Keratinocyte (primary cell): ENCODE measurements at regions not wholly inside any gene's neighbourhood (a gene's known extent, or its start where the extent isn't known, plus 50 kb on each side); places are given as distances from the start of the nearest gene placed in this dataset.

Experiments used
- DNase-seq: peaks from one replicate; pipeline ENCODE4 v3.0.0-alpha.2; 2011; ENCODE audit warnings: low read depth, missing footprints, low spot score
- FAIRE-seq: peaks from 2 replicates; lab custom pipeline; 2011; peaks lifted over from hg19 to GRCh38; lab: Jason Lieb, UNC
- H2AFZ ChIP-seq: 2 replicates; pipeline ENCODE4 v1.6.0; 2012; ENCODE audit warnings: low read length, control low read depth, inconsistent platforms; ENCODE audit not compliant: control insufficient read depth
- H3K27ac ChIP-seq: 2 replicates; pipeline ENCODE4 v1.5.1; 2011; ENCODE audit warnings: low read length; ENCODE audit not compliant: control insufficient read depth, insufficient read depth
- H3K27me3 ChIP-seq: 3 replicates; pipeline ENCODE4 v1.6.0; 2011; ENCODE audit warnings: low read length; ENCODE audit not compliant: control insufficient read depth, insufficient read depth; ENCODE audit errors: extremely low read depth
- H3K36me3 ChIP-seq, 2 experiments: 2 replicates in 1 of 2; 3 replicates in 1 of 2; pipeline ENCODE4 v1.5.1; 2011; ENCODE audit warnings: low read length in 2 of 2, mild to moderate bottlenecking in 1 of 2; ENCODE audit not compliant: control insufficient read depth in 2 of 2, insufficient read depth in 2 of 2; ENCODE audit errors: extremely low read depth in 1 of 2
- H3K4me1 ChIP-seq: 3 replicates; pipeline ENCODE4 v1.5.1; 2011; ENCODE audit warnings: low read length; ENCODE audit not compliant: control insufficient read depth, insufficient read depth; ENCODE audit errors: extremely low read depth
- H3K4me2 ChIP-seq: 3 replicates; pipeline ENCODE4 v1.6.0; 2011; ENCODE audit warnings: low read depth, low read length; ENCODE audit not compliant: control insufficient read depth, insufficient read depth; ENCODE audit errors: extremely low read depth
- H3K4me3 ChIP-seq, 3 experiments: fragments of 200-600 bp in 1 of 3; sonication (generic) in 1 of 3; 2 replicates in 2 of 3; 3 replicates in 1 of 3; pipeline ENCODE4 v1.5.1; 2011 to 2016; ENCODE audit warnings: low read length in 3 of 3, mild to moderate bottlenecking in 3 of 3, control low read depth in 2 of 3, inconsistent platforms in 1 of 3, low read depth in 1 of 3, mixed read lengths in 1 of 3, mixed run types in 1 of 3, moderate library complexity in 1 of 3; ENCODE audit not compliant: control insufficient read depth in 2 of 3, insufficient read depth in 2 of 3; ENCODE audit errors: extremely low read depth in 1 of 3
- H3K79me2 ChIP-seq: 2 replicates; pipeline ENCODE4 v1.6.0; 2012; ENCODE audit warnings: low read length; ENCODE audit not compliant: control insufficient read depth, insufficient read depth
- H3K9ac ChIP-seq: 3 replicates; pipeline ENCODE4 v1.6.0; 2011; ENCODE audit warnings: low read length; ENCODE audit not compliant: control insufficient read depth, insufficient read depth; ENCODE audit errors: extremely low read depth
- H3K9me1 ChIP-seq: 3 replicates; pipeline ENCODE4 v1.6.0; 2011; ENCODE audit warnings: low read length; ENCODE audit not compliant: control insufficient read depth, insufficient read depth; ENCODE audit errors: extremely low read depth
- H3K9me3 ChIP-seq: 2 replicates; pipeline ENCODE4 v1.5.1; 2012; ENCODE audit warnings: low read depth, low read length; ENCODE audit not compliant: control insufficient read depth
- H4K20me1 ChIP-seq: 3 replicates; pipeline ENCODE4 v1.6.0; 2011; ENCODE audit warnings: low read length; ENCODE audit not compliant: control insufficient read depth, insufficient read depth; ENCODE audit errors: extremely low read depth
- EZH2 ChIP-seq: IDR thresholded peaks from one replicate; pipeline ENCODE4 v1.6.1; 2012; ENCODE audit warnings: inconsistent platforms, mild to moderate bottlenecking, low read length, moderate library complexity
- dilution Hi-C: fragments of 300-500 bp; cut with MboI; formaldehyde crosslinking; loops from one replicate; pipeline ENCODE4 v1.7.0; 2020; ENCODE audit warnings: low sequenced_read_pairs; ENCODE audit not compliant: extremely low pct_ligation_motif_present
- TF ChIP-seq, protein P1 (sequence below), 3 experiments: IDR thresholded peaks in 1 of 3; conservative IDR thresholded peaks in 1 of 3; optimal IDR thresholded peaks in 1 of 3; 2 replicates in 2 of 3; 3 replicates in 1 of 3; pipeline versions ENCODE3 to v1.5.1; 2011; ENCODE audit warnings: low read length in 3 of 3, mild to moderate bottlenecking in 3 of 3, moderate library complexity in 2 of 3, control low read depth in 1 of 3, inconsistent platforms in 1 of 3; ENCODE audit not compliant: insufficient read depth in 2 of 3; ENCODE audit errors: extremely low read depth in 1 of 3

DNA sequence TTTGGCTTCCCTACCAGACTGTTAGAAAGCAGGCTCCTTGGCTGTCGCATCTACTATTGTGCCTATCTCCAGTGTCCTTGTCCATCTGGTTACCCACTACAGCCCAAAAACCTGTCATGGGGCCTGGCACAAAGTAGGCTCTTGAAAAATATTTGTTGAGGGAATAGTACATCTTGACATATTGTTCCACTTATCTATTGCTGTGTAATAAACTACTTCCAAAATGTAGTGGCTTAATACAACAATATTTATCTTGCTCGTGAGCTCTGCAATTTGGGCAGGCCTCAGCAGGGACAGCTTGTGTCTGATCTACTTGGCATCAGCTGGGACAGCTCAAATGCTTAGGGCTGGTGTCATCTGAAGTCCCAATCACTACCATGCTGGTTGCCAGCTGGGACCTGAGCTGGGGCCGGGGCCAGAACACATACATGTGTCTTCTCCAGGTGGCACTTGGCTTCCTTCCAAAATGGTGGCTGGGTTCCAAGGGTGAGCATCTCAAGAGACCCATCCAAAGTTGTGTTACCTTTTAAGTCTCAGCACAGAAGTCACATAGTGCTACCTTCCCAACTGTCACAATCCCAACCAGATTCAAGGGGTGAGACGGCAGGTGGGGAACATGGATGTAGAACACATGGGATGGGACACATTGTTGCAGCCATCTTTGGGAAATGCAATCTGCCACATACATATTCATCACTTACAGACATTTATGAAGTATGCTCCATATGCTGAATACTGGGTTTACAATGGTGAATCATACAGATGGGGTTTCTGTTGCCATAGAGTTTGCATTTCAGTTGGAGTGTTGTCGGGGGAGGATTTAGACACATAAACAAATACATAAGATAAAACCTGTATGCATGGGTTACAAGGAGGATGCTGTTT, 134.2 kb downstream of the FOXI3 start:
- no peak overlapping the region for H2AFZ ChIP-seq
- FAIRE-seq = no peak

DNA sequence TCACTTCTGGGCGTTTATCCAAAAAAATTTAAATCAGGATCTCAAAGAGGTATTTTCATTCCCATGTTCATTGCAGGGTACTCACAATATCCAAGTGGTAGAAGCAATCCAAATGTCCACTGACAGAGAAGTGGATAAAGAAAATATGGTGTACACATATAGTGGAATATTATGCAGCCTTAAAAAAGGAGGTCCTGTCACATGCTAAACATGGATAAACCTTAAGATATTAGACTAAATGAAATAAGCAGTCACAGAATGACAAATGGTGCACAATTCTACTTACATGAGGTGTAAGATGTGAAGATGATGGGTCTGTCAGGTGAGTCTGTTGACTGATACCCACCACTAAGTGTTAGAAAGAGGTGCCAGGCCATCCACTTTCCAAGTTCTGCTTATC, 140.6 kb downstream of the THNSL2 start:
- FAIRE-seq (no peak), DNase-seq (no peak)
- Histone ChIP-seq H3K9me3 (no peaks in the 10 kb centered on the region), H3K4me2 (no peak overlapping the region), H4K20me1 (no peaks in the 10 kb centered on the region), H3K4me3 (no peak overlapping the region), H3K9ac (no peak overlapping the region), H2AFZ (no peak overlapping the region), H3K79me2 (no peaks in the 10 kb centered on the region), H3K9me1 (no peaks in the 10 kb centered on the region), H3K27me3 (no peaks in the 10 kb centered on the region), H3K4me1 (no peaks in the 10 kb centered on the region), H3K36me3 (no peaks in the 10 kb centered on the region), H3K27ac (no peak overlapping the region)
- dilution Hi-C loops = no loop called here
- no peak for TF ChIP-seq EZH2
- TF ChIP-seq, protein P1, sequence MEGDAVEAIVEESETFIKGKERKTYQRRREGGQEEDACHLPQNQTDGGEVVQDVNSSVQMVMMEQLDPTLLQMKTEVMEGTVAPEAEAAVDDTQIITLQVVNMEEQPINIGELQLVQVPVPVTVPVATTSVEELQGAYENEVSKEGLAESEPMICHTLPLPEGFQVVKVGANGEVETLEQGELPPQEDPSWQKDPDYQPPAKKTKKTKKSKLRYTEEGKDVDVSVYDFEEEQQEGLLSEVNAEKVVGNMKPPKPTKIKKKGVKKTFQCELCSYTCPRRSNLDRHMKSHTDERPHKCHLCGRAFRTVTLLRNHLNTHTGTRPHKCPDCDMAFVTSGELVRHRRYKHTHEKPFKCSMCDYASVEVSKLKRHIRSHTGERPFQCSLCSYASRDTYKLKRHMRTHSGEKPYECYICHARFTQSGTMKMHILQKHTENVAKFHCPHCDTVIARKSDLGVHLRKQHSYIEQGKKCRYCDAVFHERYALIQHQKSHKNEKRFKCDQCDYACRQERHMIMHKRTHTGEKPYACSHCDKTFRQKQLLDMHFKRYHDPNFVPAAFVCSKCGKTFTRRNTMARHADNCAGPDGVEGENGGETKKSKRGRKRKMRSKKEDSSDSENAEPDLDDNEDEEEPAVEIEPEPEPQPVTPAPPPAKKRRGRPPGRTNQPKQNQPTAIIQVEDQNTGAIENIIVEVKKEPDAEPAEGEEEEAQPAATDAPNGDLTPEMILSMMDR (optimal IDR thresholded peaks at IDR 0.05 in 1 of 3, IDR thresholded peaks at IDR 0.05 in 1 of 3, conservative IDR thresholded peaks at IDR 0.05 in 1 of 3; ENCODE audit: extremely low read depth in 1 of 3, insufficient read depth in 2 of 3, low read length in 3 of 3) = no peak

More for the DNA sequence above, 134.2 kb downstream of the FOXI3 start:
- no peaks in the 10 kb centered on the region for H3K9me3 ChIP-seq
- H3K4me3 ChIP-seq = no peak overlapping the region
- no peaks in the 10 kb centered on the region for H3K9me1 ChIP-seq
- H3K4me1 ChIP-seq = no peaks in the 10 kb centered on the region
- no peaks in the 10 kb centered on the region for H3K36me3 ChIP-seq
- H3K27me3 ChIP-seq = no peaks in the 10 kb centered on the region
- no peak overlapping the region for H3K9ac ChIP-seq
- no peak overlapping the region for H3K4me2 ChIP-seq
- no peak overlapping the region for H3K27ac ChIP-seq
- dilution Hi-C loops = no loop called here
- no peaks in the 10 kb centered on the region for H4K20me1 ChIP-seq
- DNase-seq = no peak
- no peaks in the 10 kb centered on the region for H3K79me2 ChIP-seq
- no peak for TF ChIP-seq EZH2
- TF ChIP-seq, protein P1 (optimal IDR thresholded peaks at IDR 0.05 in 1 of 3, IDR thresholded peaks at IDR 0.05 in 1 of 3, conservative IDR thresholded peaks at IDR 0.05 in 1 of 3; ENCODE audit: extremely low read depth in 1 of 3, insufficient read depth in 2 of 3, low read length in 3 of 3) = no peak
